KMS-11 (cell line): ENCODE measurements at regions not wholly inside any gene's neighbourhood (a gene's known extent, or its start where the extent isn't known, plus 50 kb on each side); places are given as distances from the start of the nearest gene placed in this dataset.

Experiments used
- H2AFZ ChIP-seq: fragments of 200-600 bp; sonication (generic); 2 replicates; pipeline ENCODE4 v1.6.1; 2016; ENCODE audit warnings: antibody characterized with exemption, mixed run types, low read depth
- H3K27ac ChIP-seq: fragments of 200-600 bp; sonication (generic); 2 replicates; pipeline ENCODE4 v1.6.1; 2016; ENCODE audit warnings: mild to moderate bottlenecking, mixed run types
- H3K27me3 ChIP-seq: fragments of 200-600 bp; sonication (generic); 2 replicates; pipeline ENCODE4 v1.6.1; 2017; ENCODE audit warnings: mild to moderate bottlenecking, low read depth, mixed run types, moderate library complexity; ENCODE audit not compliant: insufficient read depth
- H3K36me3 ChIP-seq: fragments of 200-600 bp; sonication (generic); 2 replicates; pipeline ENCODE4 v1.6.1; 2017; ENCODE audit warnings: mild to moderate bottlenecking, mixed run types; ENCODE audit not compliant: insufficient read depth
- H3K4me1 ChIP-seq: fragments of 200-600 bp; sonication (generic); 2 replicates; pipeline ENCODE4 v1.6.1; 2016; ENCODE audit warnings: mild to moderate bottlenecking, low read depth, mixed run types; ENCODE audit not compliant: poor library complexity, severe bottlenecking
- H3K4me2 ChIP-seq: fragments of 200-600 bp; sonication (generic); 2 replicates; pipeline ENCODE4 v1.7.0; 2016; ENCODE audit warnings: mild to moderate bottlenecking, mixed run types
- H3K4me3 ChIP-seq: fragments of 200-600 bp; sonication (generic); IDR thresholded peaks from 2 replicates; pipeline ENCODE4 v1.6.1; 2017; ENCODE audit warnings: low read depth, low read length, mixed read lengths; ENCODE audit not compliant: insufficient read depth
- H3K79me2 ChIP-seq: fragments of 200-600 bp; sonication (generic); 2 replicates; pipeline ENCODE4 v1.6.1; 2016; ENCODE audit warnings: low read depth, mixed run types; ENCODE audit not compliant: insufficient read depth
- H3K9ac ChIP-seq: fragments of 200-600 bp; sonication (generic); 2 replicates; pipeline ENCODE4 v1.6.1; 2016; ENCODE audit warnings: mild to moderate bottlenecking, mixed run types
- H4K20me1 ChIP-seq: fragments of 200-600 bp; sonication (generic); 2 replicates; pipeline ENCODE4 v1.6.1; 2016; ENCODE audit warnings: mild to moderate bottlenecking, mixed run types; ENCODE audit not compliant: insufficient read depth
- CTCF ChIP-seq: fragments of 200-600 bp; sonication (generic); conservative IDR thresholded peaks from 2 replicates; pipeline ENCODE4 v1.6.1; 2017; ENCODE audit warnings: low read depth, mild to moderate bottlenecking, antibody characterized with exemption, low read length, moderate library complexity, mixed read lengths

- no peaks in the 10 kb centered on the region for H3K79me2 ChIP-seq
- H3K36me3 ChIP-seq = no peaks in the 10 kb centered on the region
- H2AFZ ChIP-seq = no peak overlapping the region
- no peaks in the 10 kb centered on the region for H4K20me1 ChIP-seq
- TF ChIP-seq CTCF = no peak
- no peak overlapping the region for H3K4me2 ChIP-seq
- no peak overlapping the region for H3K27ac ChIP-seq
- no peaks in the 10 kb centered on the region for H3K4me1 ChIP-seq
- no peak overlapping the region for H3K9ac ChIP-seq
- H3K27me3 ChIP-seq = peaks cover 98% of the 10 kb centered on the region
- no peak overlapping the region for H3K4me3 ChIP-seq
Observed at GRCh38 chr17:79422236-79422635, 188.6 kb downstream of the RBFOX3 start.

- Histone ChIP-seq H3K4me1 (no peaks in the 10 kb centered on the region), H2AFZ (no peak overlapping the region), H3K4me2 (no peak overlapping the region), H3K36me3 (no peaks in the 10 kb centered on the region), H3K79me2 (no peaks in the 10 kb centered on the region), H3K27ac (no peak overlapping the region), H3K27me3 (peaks cover 98% of the 10 kb centered on the region), H4K20me1 (no peaks in the 10 kb centered on the region), H3K4me3 (no peak overlapping the region), H3K9ac (no peak overlapping the region)
- no peak for TF ChIP-seq CTCF
Observed at GRCh38 chr17:79420318-79421243, 190.3 kb downstream of the RBFOX3 start.

- no peak overlapping the region for H2AFZ ChIP-seq
- H3K4me2 ChIP-seq = no peak overlapping the region
- no peaks in the 10 kb centered on the region for H4K20me1 ChIP-seq
- no peak for TF ChIP-seq CTCF
- H3K27me3 ChIP-seq = peaks cover 98% of the 10 kb centered on the region
- H3K4me1 ChIP-seq = no peaks in the 10 kb centered on the region
- H3K4me3 ChIP-seq = no peak overlapping the region
- no peak overlapping the region for H3K9ac ChIP-seq
- no peaks in the 10 kb centered on the region for H3K36me3 ChIP-seq
- H3K27ac ChIP-seq = no peak overlapping the region
- no peaks in the 10 kb centered on the region for H3K79me2 ChIP-seq
Observed at GRCh38 chr17:79417476-79417988, 193.3 kb downstream of the RBFOX3 start.

- TF ChIP-seq CTCF = no peak
- no peak overlapping the region for H3K27ac ChIP-seq
- H3K9ac ChIP-seq = no peak overlapping the region
- no peak overlapping the region for H2AFZ ChIP-seq
- no peaks in the 10 kb centered on the region for H3K79me2 ChIP-seq
- H3K36me3 ChIP-seq = no peaks in the 10 kb centered on the region
- no peak overlapping the region for H3K4me2 ChIP-seq
- H4K20me1 ChIP-seq = no peaks in the 10 kb centered on the region
- no peak overlapping the region for H3K4me3 ChIP-seq
- H3K27me3 ChIP-seq = peaks cover 95% of the 10 kb centered on the region
- H3K4me1 ChIP-seq = no peaks in the 10 kb centered on the region
Observed at GRCh38 chr17:79415909-79416308, 194.9 kb downstream of the RBFOX3 start.
